Lower leg skin (tissue), 4 donors: ENCODE measurements at regions not wholly inside any gene's neighbourhood (a gene's known extent, or its start where the extent isn't known, plus 50 kb on each side); places are given as distances from the start of the nearest gene placed in this dataset.
"Not testable (repeated sequence)": the region's sequence is repeated elsewhere in the genome, so short reads cannot be mapped to it uniquely, and the experiment has no call there.

ENCODE experiments used
- DNase-seq, 2 donors: peaks; one replicate each; pipeline ENCODE4 v3.0.0-alpha.2; 2019; ENCODE audit warnings: low spot score in 2 of 2
- H3K4me3 ChIP-seq: fragments of 200-600 bp; sonication (generic); 2 replicates; pipeline ENCODE4 v1.5.1; 2017; ENCODE audit warnings: mild to moderate bottlenecking, low read depth; ENCODE audit not compliant: poor library complexity, severe bottlenecking
- CTCF ChIP-seq, 3 donors: fragments of 450-650 bp; IDR thresholded peaks; one replicate each; pipeline ENCODE4 v1.5.1; 2016; ENCODE audit warnings: antibody characterized with exemption in 3 of 3, mild to moderate bottlenecking in 3 of 3, moderate library complexity in 2 of 3
- POLR2A ChIP-seq, 2 donors: fragments of 450-650 bp; IDR thresholded peaks; one replicate each; pipeline ENCODE4 v1.6.1; 2016 to 2017; ENCODE audit warnings: antibody characterized with exemption in 2 of 2, mild to moderate bottlenecking in 1 of 2, moderate library complexity in 1 of 2
- WGBS, 2 donors: methylation state at CpG; one replicate each; pipeline ENCODE4 v1.1.5; 2018; 5-methylcytosine and 5-hydroxymethylcytosine counted together
- intact Hi-C: fragments of 100-400 bp; cut with DNase I; formaldehyde crosslinking; loops from one replicate; pipeline ENCODE4 v1.15.0; 2023; ENCODE audit warnings: low total_unique reads

GRCh38 chr5:7105358-7105757 is 290.6 kb upstream of the ADCY2 start:
- no peak for DNase-seq
- WGBS, 2 donors = 68 to 77% methylated on average over 5 of the region's 5 CpGs
- no peak for TF ChIP-seq POLR2A (IDR thresholded peaks at IDR 0.05)
- no peak for TF ChIP-seq CTCF (IDR thresholded peaks at IDR 0.05)
- intact Hi-C loops = no loop called here
- no peak overlapping the region for H3K4me3 ChIP-seq

GRCh38 chr5:7117961-7118360 is 278.0 kb upstream of the ADCY2 start:
- DNase-seq = no peak
- intact Hi-C loops = no loop called here
- TF ChIP-seq POLR2A (IDR thresholded peaks at IDR 0.05) (no peak), CTCF (IDR thresholded peaks at IDR 0.05) (no peak)
- 91% methylated on average over 6 of the region's 6 CpGs for WGBS, 2 donors
- H3K4me3 ChIP-seq = no peak overlapping the region

GRCh38 chr5:7131680-7132079 is 264.3 kb upstream of the ADCY2 start:
- H3K4me3 ChIP-seq = no peak overlapping the region
- 86 to 87% methylated on average over 4 of the region's 4 CpGs for WGBS, 2 donors
- no peak for DNase-seq
- intact Hi-C loops = no loop called here
- TF ChIP-seq CTCF (IDR thresholded peaks at IDR 0.05) (no peak), POLR2A (IDR thresholded peaks at IDR 0.05) (no peak)

GRCh38 chr5:7146886-7147285 is 249.1 kb upstream of the ADCY2 start:
- 38 to 41% methylated on average over 1 of the region's 1 CpG for WGBS, 2 donors
- no peak for DNase-seq
- intact Hi-C loops = no loop called here
- TF ChIP-seq CTCF (IDR thresholded peaks at IDR 0.05) = no peak
- no peak for TF ChIP-seq POLR2A (IDR thresholded peaks at IDR 0.05)
- no peak overlapping the region for H3K4me3 ChIP-seq

- TF ChIP-seq CTCF (IDR thresholded peaks at IDR 0.05) (no peak), POLR2A (IDR thresholded peaks at IDR 0.05) (no peak)
- H3K4me3 ChIP-seq = no peak overlapping the region
- intact Hi-C loops = no loop called here
- no peak for DNase-seq
These were observed 238.9 kb upstream of the ADCY2 start for GRCh38 chr5:7157083-7157482.

GRCh38 chr5:7169240-7169878 is 226.6 kb upstream of the ADCY2 start:
- DNase-seq = no peak
- WGBS, 2 donors = 73 to 74% methylated on average over 4 of the region's 4 CpGs
- intact Hi-C loops = no loop called here
- H3K4me3 ChIP-seq = no peak overlapping the region
- TF ChIP-seq CTCF (IDR thresholded peaks at IDR 0.05) (no peak), POLR2A (IDR thresholded peaks at IDR 0.05) (no peak)

- intact Hi-C loops, DNase-seq: not testable (repeated sequence)
- H3K4me3 ChIP-seq = peak overlapping the region; percentile 2
- 58 to 69% methylated on average over 16 of the region's 16 CpGs for WGBS, 2 donors
These were observed 225.2 kb upstream of the ADCY2 start for GRCh38 chr5:7170785-7171184.
